Neuronal stem cell (in vitro differentiated cells): ENCODE measurements at regions not wholly inside any gene's neighbourhood (a gene's known extent, or its start where the extent isn't known, plus 50 kb on each side); places are given as distances from the start of the nearest gene placed in this dataset.

Experiments
- DNase-seq: peaks from one replicate; pipeline ENCODE4 v3.0.0-alpha.2; 2013; ENCODE audit warnings: low spot score
- H2AFZ ChIP-seq: one replicate; pipeline ENCODE4 v1.6.1; 2013; ENCODE audit warnings: mild to moderate bottlenecking, low read length, inconsistent platforms
- H2AK5ac ChIP-seq: 2 replicates; pipeline ENCODE4 v1.6.1; 2013; ENCODE audit warnings: low read depth, mild to moderate bottlenecking, inconsistent platforms, low read length, moderate library complexity, mixed read lengths
- H2BK120ac ChIP-seq: 2 replicates; pipeline ENCODE4 v1.6.1; 2013; ENCODE audit warnings: low read depth, mild to moderate bottlenecking, inconsistent platforms, low read length, moderate library complexity, mixed read lengths
- H2BK12ac ChIP-seq: one replicate; pipeline ENCODE4 v1.6.1; 2013; ENCODE audit warnings: low read length, inconsistent platforms
- H2BK15ac ChIP-seq: 2 replicates; pipeline ENCODE4 v1.6.1; 2013; ENCODE audit warnings: mild to moderate bottlenecking, low read length, inconsistent platforms, mixed read lengths
- H2BK5ac ChIP-seq: one replicate; pipeline ENCODE4 v1.6.1; 2013; ENCODE audit warnings: inconsistent platforms, mild to moderate bottlenecking, low read length, moderate library complexity
- H3K14ac ChIP-seq: one replicate; pipeline ENCODE4 v1.6.1; 2013; ENCODE audit warnings: low read length, inconsistent platforms
- H3K18ac ChIP-seq: 2 replicates; pipeline ENCODE4 v1.6.1; 2013; ENCODE audit warnings: low read length, inconsistent platforms
- H3K23ac ChIP-seq: 2 replicates; pipeline ENCODE4 v1.6.1; 2013; ENCODE audit warnings: low read depth, mild to moderate bottlenecking, mixed read lengths, low read length, inconsistent platforms; ENCODE audit not compliant: poor library complexity
- H3K27ac ChIP-seq: replicated peaks from 3 replicates; pipeline ENCODE4 v1.5.1; 2013; ENCODE audit warnings: low read length, inconsistent platforms
- H3K27me3 ChIP-seq, 3 experiments: 2 replicates each; pipeline ENCODE4 v1.6.1; 2013; ENCODE audit warnings: low read length in 3 of 3, mild to moderate bottlenecking in 2 of 3, inconsistent platforms in 1 of 3, low read depth in 1 of 3, mixed read lengths in 1 of 3, moderate library complexity in 1 of 3; ENCODE audit not compliant: control insufficient read depth in 3 of 3, insufficient read depth in 3 of 3
- H3K36me3 ChIP-seq, 2 donors: replicated peaks in 1 of 2; 2 replicates each; pipeline ENCODE4 v1.6.1; 2013; ENCODE audit warnings: low read length in 2 of 2; ENCODE audit not compliant: control insufficient read depth in 2 of 2, insufficient read depth in 2 of 2
- H3K4ac ChIP-seq: 2 replicates; pipeline ENCODE4 v1.6.1; 2013; ENCODE audit warnings: inconsistent platforms, mild to moderate bottlenecking, low read length, moderate library complexity
- H3K4me1 ChIP-seq, 2 donors: 1 replicate in 1 of 2; 2 replicates in 1 of 2; pipeline ENCODE4 v1.6.1; 2013; ENCODE audit warnings: low read length in 2 of 2, low read depth in 1 of 2; ENCODE audit not compliant: control insufficient read depth in 2 of 2, insufficient read depth in 1 of 2
- H3K4me2 ChIP-seq: one replicate; pipeline ENCODE4 v1.6.1; 2013; ENCODE audit warnings: mild to moderate bottlenecking, low read length, inconsistent platforms; ENCODE audit not compliant: insufficient read depth, poor library complexity, severe bottlenecking
- H3K4me3 ChIP-seq, 2 donors: 2 replicates each; pipeline ENCODE4 v1.5.1; 2013; ENCODE audit warnings: low read length in 2 of 2, mild to moderate bottlenecking in 2 of 2, inconsistent platforms in 1 of 2, moderate library complexity in 1 of 2
- H3K79me1 ChIP-seq: one replicate; pipeline ENCODE4 v1.6.1; 2013; ENCODE audit warnings: low read depth, mild to moderate bottlenecking, inconsistent platforms, low read length, moderate library complexity
- H3K9ac ChIP-seq: one replicate; pipeline ENCODE4 v1.6.1; 2013; ENCODE audit warnings: mild to moderate bottlenecking, low read depth, low read length, inconsistent platforms; ENCODE audit not compliant: poor library complexity
- H3K9me3 ChIP-seq, 2 donors: replicated peaks in 1 of 2; 2 replicates each; pipeline versions ENCODE3 to v1.6.1; 2013; ENCODE audit warnings: low read length in 2 of 2, mild to moderate bottlenecking in 2 of 2, inconsistent platforms in 1 of 2, low read depth in 1 of 2, mixed read lengths in 1 of 2, moderate library complexity in 1 of 2; ENCODE audit not compliant: control insufficient read depth in 2 of 2, insufficient read depth in 1 of 2
- H4K8ac ChIP-seq: one replicate; pipeline ENCODE4 v1.6.1; 2013; ENCODE audit warnings: low read depth, mild to moderate bottlenecking, inconsistent platforms, low read length, moderate library complexity
- H4K91ac ChIP-seq: one replicate; pipeline ENCODE4 v1.6.1; 2013; ENCODE audit warnings: low read length, low read depth, mild to moderate bottlenecking, inconsistent platforms; ENCODE audit not compliant: poor library complexity
- WGBS, 2 donors: extraction: QIAGEN DNeasy Blood & Tissue Kit; methylation state at CpG; one replicate each; pipeline ENCODE4 v1.1.7; 2013; ENCODE audit warnings: missing lambda C conversion rate in 2 of 2, mixed read lengths in 1 of 2; ENCODE audit not compliant: insufficient read length in 2 of 2, insufficient replicate concordance in 1 of 2; ENCODE audit errors: extremely low coverage in 2 of 2; 5-methylcytosine and 5-hydroxymethylcytosine counted together

DNA sequence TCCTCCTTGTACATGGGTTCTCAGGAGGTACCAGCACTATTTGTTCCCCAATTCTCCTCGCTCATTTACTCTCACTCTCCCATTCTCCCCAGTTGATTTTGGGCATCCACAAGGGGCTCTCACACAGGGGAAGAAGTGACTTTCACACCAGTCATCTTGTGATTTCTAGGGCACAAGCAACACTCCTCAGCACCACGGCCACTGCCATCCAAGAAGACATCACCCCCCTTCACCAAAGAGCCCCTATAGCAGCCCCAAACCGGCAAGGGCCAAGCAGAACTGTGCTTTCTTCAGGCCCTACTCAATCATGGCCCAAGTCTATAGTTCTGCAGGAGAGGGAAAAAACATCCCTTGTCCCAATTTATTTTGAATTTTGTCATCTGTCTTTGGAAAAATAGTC lies 209.2 kb upstream of the ARL4C start:
- Histone ChIP-seq H2AK5ac (peak overlapping the region; percentile 38), H2AFZ (no peak overlapping the region), H2BK15ac (no peak overlapping the region), H3K36me3 (no peaks in the 10 kb centered on the region), H3K9ac (no peak overlapping the region), H3K4me1 (peaks cover 16 to 27% of the 10 kb centered on the region in 2 donors), H4K8ac (no peak overlapping the region), H3K4ac (no peak overlapping the region), H3K23ac (no peak overlapping the region), H3K4me3 (no peak overlapping the region), H3K9me3 (no peaks in the 10 kb centered on the region), H2BK120ac (no peak overlapping the region), H2BK12ac (no peak overlapping the region), H3K14ac (no peak overlapping the region), H3K79me1 (no peaks in the 10 kb centered on the region), H3K4me2 (no peak overlapping the region), H3K27ac (no peak overlapping the region), H3K27me3 (no peaks in the 10 kb centered on the region), H2BK5ac (no peak overlapping the region), H3K18ac (peak overlapping the region; percentile 57), H4K91ac (no peak overlapping the region)
- no CpG with 5 or more reads among the region's 3 CpGs for WGBS, 2 donors
- DNase-seq = no peak

DNA sequence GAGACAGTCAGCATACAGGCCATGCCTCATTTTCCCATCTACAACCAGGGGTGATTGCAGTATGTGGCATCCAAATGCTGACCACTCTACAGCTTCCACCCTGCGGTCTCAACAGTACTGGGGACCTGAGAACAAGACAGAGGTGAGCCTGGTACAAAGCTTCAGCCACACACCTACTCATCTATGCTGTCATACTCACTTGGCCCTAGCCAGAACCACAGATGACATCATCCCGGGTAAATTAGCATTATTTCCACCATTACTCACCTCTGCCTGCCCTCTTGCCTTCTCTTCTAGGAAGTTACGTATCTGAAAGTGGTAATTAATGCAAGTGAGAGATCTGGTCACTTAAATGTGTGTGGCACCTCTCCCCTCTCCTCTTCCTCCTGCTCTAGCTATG lies 208.2 kb upstream of the ARL4C start:
- Histone ChIP-seq H2BK12ac (no peak overlapping the region), H3K23ac (no peak overlapping the region), H3K79me1 (no peaks in the 10 kb centered on the region), H4K91ac (no peak overlapping the region), H2BK5ac (no peak overlapping the region), H3K9ac (no peak overlapping the region), H3K18ac (no peak overlapping the region), H3K9me3 (peaks cover 0 to 2% of the 10 kb centered on the region in 2 donors), H3K14ac (no peak overlapping the region), H2BK120ac (peak overlapping the region; percentile 40), H3K4me3 (no peak overlapping the region), H4K8ac (no peak overlapping the region), H3K27ac (no peak overlapping the region), H3K4me1 (peaks cover 13 to 27% of the 10 kb centered on the region in 2 donors), H3K27me3 (no peaks in the 10 kb centered on the region), H3K4me2 (no peak overlapping the region), H2AK5ac (no peak overlapping the region), H3K4ac (no peak overlapping the region), H2AFZ (no peak overlapping the region), H2BK15ac (peak overlapping the region; percentile 13), H3K36me3 (no peaks in the 10 kb centered on the region)
- WGBS, 2 donors = no CpG with 5 or more reads among the region's 3 CpGs
- no peak for DNase-seq

DNA sequence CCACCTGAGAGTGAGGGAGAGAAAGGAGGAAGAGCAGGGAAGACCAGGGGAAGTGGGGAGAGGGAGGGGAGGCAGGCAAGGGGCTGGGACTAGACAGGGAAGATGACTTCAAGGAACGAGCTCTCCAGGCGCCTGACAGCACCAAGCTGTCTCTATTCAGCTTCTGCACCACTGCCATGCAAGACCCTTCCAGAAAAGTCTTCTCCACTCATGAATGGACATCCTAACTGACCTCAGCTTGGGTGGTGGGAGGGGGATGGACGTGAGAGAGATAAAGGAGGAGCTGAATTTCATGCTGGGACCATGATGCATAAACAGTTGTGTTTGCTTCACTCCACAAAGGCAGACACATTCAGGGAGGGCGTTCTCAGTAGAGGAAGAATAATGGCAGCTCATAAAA lies 206.4 kb upstream of the ARL4C start:
- H3K27me3 ChIP-seq = no peaks in the 10 kb centered on the region
- peak overlapping the region; percentile 84 for H3K18ac ChIP-seq
- H4K8ac ChIP-seq = no peak overlapping the region
- peak overlapping the region; percentile 94 for H2AK5ac ChIP-seq
- no peak overlapping the region for H3K27ac ChIP-seq
- no CpG with 5 or more reads among the region's 4 CpGs for WGBS, 2 donors
- H3K23ac ChIP-seq = no peak overlapping the region
- no peak overlapping the region for H2BK12ac ChIP-seq
- H3K36me3 ChIP-seq = no peaks in the 10 kb centered on the region
- H2AFZ ChIP-seq = peak overlapping the region; percentile 27
- no peak overlapping the region for H3K9ac ChIP-seq
- H3K9me3 ChIP-seq = peaks cover 3 to 16% of the 10 kb centered on the region in 2 donors
- no peak overlapping the region for H3K4me3 ChIP-seq
- H3K4ac ChIP-seq = peak overlapping the region; percentile 44
- DNase-seq = no peak
- H4K91ac ChIP-seq = peak overlapping the region; percentile 96
- H3K4me2 ChIP-seq = no peak overlapping the region
- no peak overlapping the region for H2BK5ac ChIP-seq
- H2BK15ac ChIP-seq = peak overlapping the region; percentile 91
- peak overlapping the region; percentile 85 for H3K14ac ChIP-seq
- H3K4me1 ChIP-seq = peaks cover 12 to 19% of the 10 kb centered on the region in 2 donors
- H3K79me1 ChIP-seq = no peaks in the 10 kb centered on the region
- peak overlapping the region; percentile 16 for H2BK120ac ChIP-seq

DNA sequence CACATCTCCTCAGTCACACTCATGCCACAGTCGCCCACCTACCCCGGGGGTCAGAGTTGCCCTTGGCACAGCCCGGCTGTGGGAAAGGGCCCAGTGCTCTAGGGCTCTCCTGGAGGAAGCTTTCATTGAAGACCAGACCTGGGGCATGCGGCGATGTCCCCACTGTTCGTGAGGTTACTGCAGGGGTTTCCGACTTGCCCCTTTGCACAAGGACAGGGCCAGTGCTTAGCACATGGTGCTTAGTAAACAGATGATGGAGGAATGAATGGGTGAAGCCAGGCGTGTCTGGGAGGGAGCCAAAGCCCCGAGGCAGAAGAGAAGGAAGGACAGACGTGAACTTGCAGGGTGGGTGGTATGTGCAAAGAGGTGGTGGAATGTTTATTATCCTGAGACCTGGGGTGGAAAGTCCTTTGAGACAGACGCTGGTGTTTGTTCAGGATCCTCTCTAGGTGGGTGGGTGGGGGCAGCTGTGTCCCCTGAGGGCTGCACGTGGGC lies 205.9 kb upstream of the ARL4C start:
- H4K91ac ChIP-seq = peak overlapping the region; percentile 89
- no peak overlapping the region for H3K23ac ChIP-seq
- peak overlapping the region; percentile 44 for H3K4ac ChIP-seq
- H2AFZ ChIP-seq = peak overlapping the region; percentile 27
- WGBS, 2 donors = no CpG with 5 or more reads among the region's 12 CpGs
- H3K9me3 ChIP-seq = peaks cover 3 to 21% of the 10 kb centered on the region in 2 donors
- H3K79me1 ChIP-seq = no peaks in the 10 kb centered on the region
- no peak overlapping the region for H3K4me2 ChIP-seq
- no peak overlapping the region for H3K14ac ChIP-seq
- peak overlapping the region; percentile 46 for H2BK12ac ChIP-seq
- H3K27ac ChIP-seq = no peak overlapping the region
- H3K36me3 ChIP-seq = no peaks in the 10 kb centered on the region
- H3K4me1 ChIP-seq = peaks cover 9 to 15% of the 10 kb centered on the region in 2 donors
- H3K4me3 ChIP-seq = no peak overlapping the region
- no peak for DNase-seq
- H2AK5ac ChIP-seq = peak overlapping the region; percentile 94
- peak overlapping the region; percentile 84 for H3K18ac ChIP-seq
- H2BK120ac ChIP-seq = peak overlapping the region; percentile 16
- peak overlapping the region; percentile 91 for H2BK15ac ChIP-seq
- H2BK5ac ChIP-seq = no peak overlapping the region
- no peak overlapping the region for H3K9ac ChIP-seq
- H4K8ac ChIP-seq = no peak overlapping the region
- no peaks in the 10 kb centered on the region for H3K27me3 ChIP-seq
